Chondrocyte (in vitro differentiated cells): ENCODE measurements at regions not wholly inside any gene's neighbourhood (a gene's known extent, or its start where the extent isn't known, plus 50 kb on each side); places are given as distances from the start of the nearest gene placed in this dataset.

Experiments
- DNase-seq: peaks from one replicate; pipeline ENCODE4 v3.0.0; 2021; ENCODE audit warnings: mixed read lengths, low spot score
- H3K27ac Mint-ChIP-seq: one replicate; pipeline ENCODE4 v1.8.0; 2021; ENCODE audit warnings: mild to moderate bottlenecking, moderate library complexity, mixed read lengths; ENCODE audit not compliant: unreplicated experiment
- H3K27me3 Mint-ChIP-seq: 2 replicates; pipeline ENCODE4 v1.8.0; 2021; ENCODE audit warnings: low read depth, mixed read lengths
- H3K36me3 Mint-ChIP-seq: 2 replicates; pipeline ENCODE4 v1.8.0; 2021; ENCODE audit warnings: low read depth, mixed read lengths
- H3K4me1 Mint-ChIP-seq: 2 replicates; pipeline ENCODE4 v1.8.0; 2021; ENCODE audit warnings: low read depth, mild to moderate bottlenecking, mixed read lengths
- H3K4me3 Mint-ChIP-seq: one replicate; pipeline ENCODE4 v1.8.0; 2021; ENCODE audit warnings: mild to moderate bottlenecking, moderate library complexity, mixed read lengths; ENCODE audit not compliant: unreplicated experiment
- H3K9me3 Mint-ChIP-seq: 2 replicates; pipeline ENCODE4 v1.8.0; 2021; ENCODE audit warnings: low read depth, mixed read lengths
- TF ChIP-seq, protein P1 (sequence below): fragments of 200-600 bp; sonication (generic); IDR thresholded peaks from 2 replicates; pipeline ENCODE4 v1.5.0; 2021; ENCODE audit warnings: antibody characterized with exemption, mild to moderate bottlenecking, moderate library complexity

GRCh38 chr3:56933803-56934202 lies 126.7 kb upstream of the SPATA12 start:
- H3K27me3 Mint-ChIP-seq: no peaks in the 10 kb centered on the region
- no peak overlapping the region for H3K4me3 Mint-ChIP-seq
- peaks cover 2% of the 10 kb centered on the region for H3K36me3 Mint-ChIP-seq
- H3K9me3 Mint-ChIP-seq: peaks cover 4% of the 10 kb centered on the region
- TF ChIP-seq, protein P1, sequence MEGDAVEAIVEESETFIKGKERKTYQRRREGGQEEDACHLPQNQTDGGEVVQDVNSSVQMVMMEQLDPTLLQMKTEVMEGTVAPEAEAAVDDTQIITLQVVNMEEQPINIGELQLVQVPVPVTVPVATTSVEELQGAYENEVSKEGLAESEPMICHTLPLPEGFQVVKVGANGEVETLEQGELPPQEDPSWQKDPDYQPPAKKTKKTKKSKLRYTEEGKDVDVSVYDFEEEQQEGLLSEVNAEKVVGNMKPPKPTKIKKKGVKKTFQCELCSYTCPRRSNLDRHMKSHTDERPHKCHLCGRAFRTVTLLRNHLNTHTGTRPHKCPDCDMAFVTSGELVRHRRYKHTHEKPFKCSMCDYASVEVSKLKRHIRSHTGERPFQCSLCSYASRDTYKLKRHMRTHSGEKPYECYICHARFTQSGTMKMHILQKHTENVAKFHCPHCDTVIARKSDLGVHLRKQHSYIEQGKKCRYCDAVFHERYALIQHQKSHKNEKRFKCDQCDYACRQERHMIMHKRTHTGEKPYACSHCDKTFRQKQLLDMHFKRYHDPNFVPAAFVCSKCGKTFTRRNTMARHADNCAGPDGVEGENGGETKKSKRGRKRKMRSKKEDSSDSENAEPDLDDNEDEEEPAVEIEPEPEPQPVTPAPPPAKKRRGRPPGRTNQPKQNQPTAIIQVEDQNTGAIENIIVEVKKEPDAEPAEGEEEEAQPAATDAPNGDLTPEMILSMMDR: no peak
- DNase-seq: no peak
- no peak overlapping the region for H3K27ac Mint-ChIP-seq
- peaks cover under 1% of the 10 kb centered on the region for H3K4me1 Mint-ChIP-seq

GRCh38 chr3:56932866-56933265 lies 127.6 kb upstream of the SPATA12 start:
- Mint-ChIP-seq H3K9me3 (peaks cover 4% of the 10 kb centered on the region), H3K27me3 (no peaks in the 10 kb centered on the region), H3K36me3 (peaks cover 2% of the 10 kb centered on the region), H3K27ac (no peak overlapping the region), H3K4me3 (no peak overlapping the region), H3K4me1 (peaks cover 6% of the 10 kb centered on the region)
- TF ChIP-seq, protein P1: no peak
- no peak for DNase-seq

DNA sequence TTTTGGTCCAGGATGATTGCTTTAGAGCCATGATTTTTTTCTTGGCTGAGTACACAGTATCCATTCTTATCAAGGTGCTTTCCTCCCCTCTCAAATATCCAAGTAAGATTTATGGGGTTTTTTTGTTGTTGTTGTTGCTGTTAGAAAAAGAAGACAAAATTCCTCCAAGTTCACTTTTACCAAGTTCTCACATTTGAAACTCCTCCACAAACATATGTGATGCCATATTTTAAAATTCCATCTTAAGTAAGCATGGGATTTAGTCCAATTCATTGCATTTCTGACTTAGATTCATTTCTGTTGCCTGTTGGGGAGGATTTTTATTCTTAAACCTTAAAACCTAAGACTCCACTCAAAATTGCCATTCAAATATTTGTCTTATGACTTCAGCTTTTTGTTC lies 128.6 kb upstream of the SPATA12 start:
- Mint-ChIP-seq H3K36me3 (peaks cover 2% of the 10 kb centered on the region), H3K4me1 (peaks cover 9% of the 10 kb centered on the region), H3K27me3 (no peaks in the 10 kb centered on the region), H3K9me3 (peaks cover 4% of the 10 kb centered on the region), H3K27ac (no peak overlapping the region), H3K4me3 (no peak overlapping the region)
- DNase-seq: no peak
- TF ChIP-seq, protein P1: no peak

DNA sequence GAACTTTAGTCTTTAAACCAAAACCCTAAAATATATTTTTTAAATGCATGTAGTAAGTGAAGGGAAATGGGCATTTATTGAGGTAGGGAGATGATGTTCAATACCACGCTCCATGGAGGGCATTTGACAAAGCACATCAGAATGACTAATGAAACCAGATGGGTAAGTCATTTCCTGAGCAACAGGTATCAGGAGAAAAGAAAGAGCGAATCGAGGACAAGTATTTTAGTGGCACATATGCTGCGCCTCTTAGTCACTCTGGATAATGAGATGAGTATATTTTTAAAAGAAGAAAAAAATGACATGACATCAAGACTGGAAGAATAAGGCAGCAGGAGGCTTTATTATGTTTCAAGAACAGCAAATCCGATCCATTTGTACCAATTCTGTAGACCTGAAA lies 129.0 kb upstream of the ARHGEF3 start:
- Mint-ChIP-seq H3K36me3 (peaks cover 2% of the 10 kb centered on the region), H3K9me3 (peaks cover 4% of the 10 kb centered on the region), H3K4me1 (peaks cover 14% of the 10 kb centered on the region), H3K27ac (no peak overlapping the region), H3K27me3 (no peaks in the 10 kb centered on the region), H3K4me3 (no peak overlapping the region)
- DNase-seq: no peak
- TF ChIP-seq, protein P1: no peak

DNA sequence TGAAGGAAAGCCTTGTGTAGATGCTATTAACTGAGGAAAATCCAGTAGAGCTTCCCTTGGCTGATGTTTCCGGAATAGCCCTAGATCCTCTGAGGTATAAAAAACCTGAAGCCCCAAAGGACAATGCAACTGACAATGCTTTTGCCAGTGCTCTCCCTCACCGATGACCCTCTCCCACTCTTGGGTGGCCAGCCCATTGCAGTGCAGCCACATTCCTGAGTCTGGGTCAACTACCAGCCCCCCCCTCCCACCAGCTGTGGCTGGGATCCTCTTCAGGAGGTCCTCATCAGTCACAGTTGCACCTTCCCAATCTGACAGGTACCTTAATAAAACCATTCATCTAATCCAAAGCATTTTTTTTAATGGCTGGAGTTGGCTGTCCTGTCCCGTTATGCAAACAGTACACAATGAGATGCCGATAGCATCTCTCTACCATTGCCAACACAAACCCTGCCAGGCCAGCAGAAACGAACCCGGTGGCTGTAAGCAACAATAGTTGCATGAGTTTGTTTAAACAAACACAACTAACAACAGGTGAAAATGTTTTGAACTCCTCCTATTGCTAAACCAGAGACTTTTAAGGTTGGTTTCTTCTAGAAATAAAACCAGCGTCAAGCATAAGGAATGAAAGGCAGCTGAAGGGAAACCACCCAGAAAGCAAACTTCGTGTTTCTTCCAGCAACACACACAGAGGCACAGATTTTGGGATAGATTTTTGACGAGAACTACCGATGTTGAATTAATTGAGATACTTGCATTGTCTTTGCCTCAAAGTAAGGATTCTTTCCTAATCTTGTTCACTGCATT lies 128.3 kb upstream of the ARHGEF3 start:
- H3K36me3 Mint-ChIP-seq: peaks cover 2% of the 10 kb centered on the region
- no peak for DNase-seq
- peaks cover 4% of the 10 kb centered on the region for H3K9me3 Mint-ChIP-seq
- no peaks in the 10 kb centered on the region for H3K27me3 Mint-ChIP-seq
- H3K4me1 Mint-ChIP-seq: peaks cover 14% of the 10 kb centered on the region
- H3K4me3 Mint-ChIP-seq: no peak overlapping the region
- no peak overlapping the region for H3K27ac Mint-ChIP-seq
- TF ChIP-seq, protein P1: no peak
